Activated naive CD4-positive, alpha-beta T cell treated with anti-CD3 and anti-CD28 coated beads, Interleukin-2, amount 50 U/mL, for 72 hours (primary cell): ENCODE measurements at regions not wholly inside any gene's neighbourhood (a gene's known extent, or its start where the extent isn't known, plus 50 kb on each side); places are given as distances from the start of the nearest gene placed in this dataset.

Experiments used
- ATAC-seq, 2 donors: fragments of 150-1000 bp; cut with Tn5 transposase; 2 replicates each; pipeline ENCODE4 v1.10.0; 2021; ENCODE audit warnings: mild to moderate bottlenecking in 2 of 2, moderate library complexity in 2 of 2
- DNase-seq, 2 donors: peaks; one replicate each; pipeline ENCODE4 v3.0.0; 2021 to 2022; ENCODE audit warnings: low spot score in 2 of 2
- H3K27ac Mint-ChIP-seq, 2 donors: one replicate each; pipeline ENCODE4 v1.8.0; 2022; ENCODE audit warnings: mild to moderate bottlenecking in 2 of 2, mixed read lengths in 2 of 2
- H3K36me3 Mint-ChIP-seq, 2 donors: one replicate each; pipeline ENCODE4 v1.8.0; 2022; ENCODE audit warnings: mixed read lengths in 2 of 2
- H3K9me3 Mint-ChIP-seq, 2 donors: one replicate each; pipeline ENCODE4 v1.8.0; 2022; ENCODE audit warnings: mixed read lengths in 2 of 2

DNA sequence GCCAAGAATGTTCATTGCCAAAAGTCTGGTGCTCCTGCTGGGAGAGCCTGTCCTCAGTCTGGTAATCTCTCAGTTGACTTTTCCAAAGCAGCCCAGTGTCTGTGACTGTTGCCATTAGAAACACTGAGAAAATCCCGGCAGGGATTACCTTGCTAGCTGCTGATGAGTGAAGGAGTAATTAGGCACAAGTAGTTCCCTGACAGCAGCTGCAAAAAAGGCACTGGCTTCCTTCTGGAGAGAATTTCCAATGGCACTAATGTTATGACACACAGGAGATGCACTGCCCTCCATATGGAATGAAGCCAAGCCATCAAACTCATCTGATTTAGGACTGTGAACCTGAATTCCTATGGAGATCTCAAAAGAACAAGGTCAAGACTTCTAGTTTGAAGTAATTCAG, 1321.2 kb upstream of the SEL1L start:
- no peak for ATAC-seq
- Mint-ChIP-seq H3K9me3 (peaks cover 20% of the 10 kb centered on the region in 2 donors), H3K27ac (no peak overlapping the region), H3K36me3 (no peaks in the 10 kb centered on the region)
- DNase-seq, result no peak

- no peak for DNase-seq
- Mint-ChIP-seq H3K36me3 (no peaks in the 10 kb centered on the region), H3K9me3 (peaks cover 20 to 23% of the 10 kb centered on the region in 2 donors), H3K27ac (no peak overlapping the region)
- no peak for ATAC-seq
These were observed 1322.3 kb upstream of the SEL1L start for GRCh38 chr14:82855912-82856391.

- DNase-seq (no peak), ATAC-seq (no peak)
- peaks cover 20 to 31% of the 10 kb centered on the region in 2 donors for H3K9me3 Mint-ChIP-seq
- no peak overlapping the region for H3K27ac Mint-ChIP-seq
- H3K36me3 Mint-ChIP-seq, result peaks cover 5% of the 10 kb centered on the region in 2 donors
These were observed 1327.7 kb upstream of the SEL1L start for GRCh38 chr14:82861313-82861712.

DNA sequence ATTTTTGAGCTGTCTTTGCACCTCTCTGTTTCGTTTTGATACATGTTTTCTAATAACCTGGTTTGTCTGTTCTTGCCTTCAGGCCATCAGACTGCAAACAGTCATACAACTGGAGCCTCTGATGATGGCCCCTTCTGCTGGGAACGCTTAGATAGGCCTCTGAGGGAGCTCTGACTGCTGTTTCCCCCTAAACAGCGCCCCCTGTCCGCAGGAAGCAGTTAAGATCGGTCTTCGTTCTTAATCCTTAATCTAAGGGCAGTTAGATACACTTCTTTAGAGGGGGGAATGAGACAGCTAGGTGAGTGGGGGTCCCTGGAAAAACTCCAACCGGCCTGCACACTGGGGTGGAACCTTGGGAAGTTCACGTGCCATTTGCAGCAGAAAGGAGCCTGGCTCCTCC, 1338.8 kb upstream of the SEL1L start:
- no peak overlapping the region for H3K27ac Mint-ChIP-seq
- H3K36me3 Mint-ChIP-seq, result peaks cover 0 to 5% of the 10 kb centered on the region in 2 donors

DNA sequence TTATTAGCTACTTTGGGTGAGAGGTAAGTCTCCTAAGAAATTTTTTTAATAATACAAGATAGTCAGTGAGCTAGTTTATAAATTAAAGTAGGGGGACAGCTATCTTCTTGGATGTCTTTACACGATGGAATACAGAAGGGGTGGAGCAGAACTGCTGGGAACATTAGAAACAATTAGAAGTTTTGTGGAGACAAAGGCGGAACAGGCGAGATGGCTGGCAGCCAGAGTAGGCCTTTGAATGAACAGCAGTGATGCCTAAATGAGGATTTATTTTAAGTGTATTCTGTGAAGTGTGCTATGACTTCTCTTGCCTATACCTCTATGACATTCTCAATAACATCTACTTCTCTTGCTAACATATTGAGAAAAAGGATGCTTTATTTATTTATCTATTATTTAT, 1345.3 kb upstream of the SEL1L start:
- ATAC-seq (no peak), DNase-seq (no peak)
- peaks cover 13 to 29% of the 10 kb centered on the region in 2 donors for H3K9me3 Mint-ChIP-seq
- H3K36me3 Mint-ChIP-seq, result no peaks in the 10 kb centered on the region
- no peak overlapping the region for H3K27ac Mint-ChIP-seq

More for the DNA sequence above, 1338.8 kb upstream of the SEL1L start:
- DNase-seq (no peak), ATAC-seq (no peak)
- peaks cover 12 to 22% of the 10 kb centered on the region in 2 donors for H3K9me3 Mint-ChIP-seq

- ATAC-seq (no peak), DNase-seq (no peak)
- Mint-ChIP-seq H3K27ac (no peak overlapping the region), H3K9me3 (peaks cover 8 to 21% of the 10 kb centered on the region in 2 donors), H3K36me3 (no peaks in the 10 kb centered on the region)
These were observed 1346.4 kb upstream of the SEL1L start for GRCh38 chr14:82879949-82880535.

GRCh38 chr14:82886670-82887069, 1353.0 kb upstream of the SEL1L start:
- no peak overlapping the region for H3K27ac Mint-ChIP-seq
- H3K9me3 Mint-ChIP-seq, result peaks cover 22 to 28% of the 10 kb centered on the region in 2 donors
- no peak for DNase-seq
- peaks cover 0 to 11% of the 10 kb centered on the region in 2 donors for H3K36me3 Mint-ChIP-seq
- ATAC-seq, result no peak

- no peak for ATAC-seq
- H3K36me3 Mint-ChIP-seq, result peaks cover 0 to 11% of the 10 kb centered on the region in 2 donors
- H3K27ac Mint-ChIP-seq, result no peak overlapping the region
- DNase-seq, result no peak
- H3K9me3 Mint-ChIP-seq, result peaks cover 18 to 23% of the 10 kb centered on the region in 2 donors
These were observed 1356.0 kb upstream of the SEL1L start for GRCh38 chr14:82889701-82890100.

GRCh38 chr14:82896476-82896875, 1362.8 kb upstream of the SEL1L start:
- ATAC-seq (no peak), DNase-seq (no peak)
- Mint-ChIP-seq H3K36me3 (no peaks in the 10 kb centered on the region), H3K9me3 (peaks cover 5 to 17% of the 10 kb centered on the region in 2 donors), H3K27ac (no peak overlapping the region)

DNA sequence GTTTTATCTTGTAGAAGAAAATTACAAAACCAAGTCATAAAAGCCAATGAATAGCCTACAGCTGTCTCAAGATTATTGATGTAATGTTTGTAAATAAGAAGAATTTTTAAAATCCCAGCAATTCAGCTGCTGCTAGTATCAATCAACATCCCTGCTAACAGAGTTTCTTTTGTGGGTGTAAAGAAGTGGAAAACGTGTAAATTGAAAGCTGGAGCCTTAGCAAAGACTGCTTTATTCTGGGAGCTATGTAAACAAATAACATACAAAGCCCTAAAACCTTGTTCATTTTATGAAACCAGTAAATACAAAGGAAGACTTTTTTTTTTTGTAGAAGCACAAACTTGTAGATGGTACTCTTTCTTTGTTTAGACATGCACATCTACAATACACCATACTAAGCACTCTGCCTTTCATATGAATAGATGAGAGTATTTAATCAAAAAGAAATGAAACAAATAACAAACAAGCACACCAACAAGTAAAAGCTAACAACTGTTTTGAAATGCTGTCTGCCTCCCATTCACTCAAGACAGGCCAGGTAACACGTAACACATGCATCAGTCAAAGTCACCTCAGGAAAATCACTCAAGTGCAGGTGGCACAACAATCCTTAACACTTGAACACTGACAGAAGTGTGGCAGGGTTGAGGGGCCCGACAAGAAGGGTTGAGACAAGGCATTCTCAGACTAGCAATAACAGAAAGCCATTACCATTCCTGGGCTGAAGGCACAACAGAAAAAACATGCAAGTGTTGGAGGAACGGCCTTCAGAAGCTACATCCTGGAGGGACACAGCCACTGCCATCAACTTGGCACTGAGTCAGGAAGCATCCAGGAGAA, 1364.0 kb upstream of the SEL1L start:
- Mint-ChIP-seq H3K36me3 (no peaks in the 10 kb centered on the region), H3K9me3 (peaks cover 14 to 18% of the 10 kb centered on the region in 2 donors), H3K27ac (no peak overlapping the region)
- ATAC-seq (no peak), DNase-seq (no peak)

GRCh38 chr14:82905762-82906161, 1372.1 kb upstream of the SEL1L start:
- peaks cover 52 to 59% of the 10 kb centered on the region in 2 donors for H3K9me3 Mint-ChIP-seq
- H3K27ac Mint-ChIP-seq, result no peak overlapping the region

GRCh38 chr14:82911930-82912329, 1378.3 kb upstream of the SEL1L start:
- Mint-ChIP-seq H3K9me3 (peaks cover 28 to 40% of the 10 kb centered on the region in 2 donors), H3K36me3 (no peaks in the 10 kb centered on the region), H3K27ac (no peak overlapping the region)
- DNase-seq (no peak), ATAC-seq (no peak)

More at GRCh38 chr14:82905762-82906161, 1372.1 kb upstream of the SEL1L start:
- DNase-seq, result no peak
- ATAC-seq, result no peak
- peaks cover 0 to 10% of the 10 kb centered on the region in 2 donors for H3K36me3 Mint-ChIP-seq

GRCh38 chr14:82913396-82913795, 1379.7 kb upstream of the SEL1L start:
- DNase-seq, result no peak
- H3K27ac Mint-ChIP-seq, result no peak overlapping the region
- no peaks in the 10 kb centered on the region for H3K36me3 Mint-ChIP-seq
- no peak for ATAC-seq
- H3K9me3 Mint-ChIP-seq, result peaks cover 27 to 30% of the 10 kb centered on the region in 2 donors

DNA sequence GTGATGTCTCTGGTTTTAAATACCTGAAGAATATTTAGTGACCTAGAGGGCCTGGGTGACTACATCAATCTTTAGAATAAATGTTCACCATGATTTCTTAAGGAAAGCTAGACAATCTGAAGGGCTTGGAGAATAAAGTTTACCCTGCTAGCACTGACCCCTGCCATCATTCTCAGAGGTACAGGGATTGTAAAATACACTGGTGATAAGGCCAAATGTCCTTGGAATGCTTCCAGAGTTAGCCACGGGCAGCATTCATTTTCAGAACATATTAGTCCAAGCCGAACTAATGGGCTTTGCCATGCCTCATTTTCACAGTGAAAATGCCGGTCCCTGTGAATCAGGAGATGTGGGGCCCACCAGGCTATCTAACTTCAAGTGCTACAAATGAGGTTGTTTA, 1381.7 kb upstream of the SEL1L start:
- H3K27ac Mint-ChIP-seq, result no peak overlapping the region
- no peaks in the 10 kb centered on the region for H3K36me3 Mint-ChIP-seq
- no peak for DNase-seq
- no peak for ATAC-seq
- H3K9me3 Mint-ChIP-seq, result peaks cover 18 to 31% of the 10 kb centered on the region in 2 donors

GRCh38 chr14:82935691-82936090, 1402.0 kb upstream of the SEL1L start:
- Mint-ChIP-seq H3K36me3 (no peaks in the 10 kb centered on the region), H3K27ac (no peak overlapping the region), H3K9me3 (peaks cover 9 to 23% of the 10 kb centered on the region in 2 donors)
- ATAC-seq (no peak), DNase-seq (no peak)

- DNase-seq, result no peak
- H3K9me3 Mint-ChIP-seq, result peaks cover 11 to 27% of the 10 kb centered on the region in 2 donors
- ATAC-seq, result no peak
- H3K27ac Mint-ChIP-seq, result no peak overlapping the region
- no peaks in the 10 kb centered on the region for H3K36me3 Mint-ChIP-seq
These were observed 1417.5 kb upstream of the SEL1L start for GRCh38 chr14:82951171-82951570.

DNA sequence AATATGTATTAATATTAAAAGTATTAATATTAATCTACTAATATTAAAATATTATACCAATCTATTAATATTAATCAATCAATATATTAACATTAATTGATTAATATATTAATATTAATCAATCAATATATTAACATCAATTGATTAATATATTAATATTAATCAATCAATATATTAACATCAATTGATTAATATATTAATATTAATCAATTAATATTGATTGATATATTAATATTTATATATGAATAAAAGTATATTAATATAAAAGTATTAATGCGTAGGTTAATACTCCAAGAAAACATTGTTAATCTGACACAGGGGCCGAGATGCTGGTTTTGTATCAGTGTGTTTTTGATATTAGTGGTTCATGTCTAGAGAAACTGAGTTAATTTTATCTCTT, 1430.1 kb upstream of the SEL1L start:
- Mint-ChIP-seq H3K36me3 (no peaks in the 10 kb centered on the region), H3K27ac (no peak overlapping the region), H3K9me3 (peaks cover 0 to 8% of the 10 kb centered on the region in 2 donors)
- no peak for DNase-seq
- ATAC-seq, result no peak
